IMR-90 (cell line): ENCODE measurements at regions not wholly inside any gene's neighbourhood (a gene's known extent, or its start where the extent isn't known, plus 50 kb on each side); places are given as distances from the start of the nearest gene placed in this dataset.

Experiments
- ATAC-seq: fragments of 200-7000 bp; cut with Tn5 transposase; 2 replicates; pipeline ENCODE4 v1.9.1; 2020; ENCODE audit warnings: low read depth, mild to moderate bottlenecking, moderate library complexity
- BruUV-seq: library from RNA; stranded (reverse); fragments of 400-500 nt; replicated peaks from 2 replicates; lab custom pipeline; 2021; lab: Mats Ljungman, UMichigan
- CTCF ChIA-PET: fragments of 300-600 bp; formaldehyde crosslinking; extraction: SDS; loops from one replicate; lab custom pipeline; 2021; ENCODE audit warnings: antibody characterized with exemption; lab: Yijun Ruan, JAX
- POLR2A ChIA-PET: fragments of 300-600 bp; sonication (Branson Sonifier 250); formaldehyde crosslinking; loops from one replicate; lab custom pipeline; 2022; ENCODE audit warnings: antibody characterized with exemption; ENCODE audit not compliant: unreplicated experiment; lab: Charles Lee
- DNase-seq: peaks from one replicate; pipeline ENCODE4 v3.0.0; 2013
- H2AFZ ChIP-seq: replicated peaks from 2 replicates; pipeline ENCODE3; 2013; ENCODE audit warnings: low read length, mild to moderate bottlenecking; ENCODE audit not compliant: poor library complexity
- H2AK5ac ChIP-seq: 2 replicates; pipeline ENCODE4 v1.6.1; 2013; ENCODE audit warnings: low read depth, low read length, inconsistent platforms
- H2AK9ac ChIP-seq: replicated peaks from 2 replicates; pipeline ENCODE3; 2013; ENCODE audit warnings: mild to moderate bottlenecking, low read depth, low read length, moderate library complexity; ENCODE audit not compliant: poor library complexity
- H2BK120ac ChIP-seq: 2 replicates; pipeline ENCODE4 v1.6.1; 2013; ENCODE audit warnings: low read depth, low read length, inconsistent platforms
- H2BK15ac ChIP-seq: 3 replicates; pipeline ENCODE4 v1.6.1; 2013; ENCODE audit warnings: low read depth, low read length, inconsistent platforms
- H2BK20ac ChIP-seq: 2 replicates; pipeline ENCODE4 v1.6.1; 2013; ENCODE audit warnings: low read depth, mild to moderate bottlenecking, inconsistent platforms, low read length, moderate library complexity
- H2BK5ac ChIP-seq: 2 replicates; pipeline ENCODE4 v1.6.1; 2013; ENCODE audit warnings: mild to moderate bottlenecking, low read depth, low read length, inconsistent platforms; ENCODE audit not compliant: poor library complexity, severe bottlenecking
- H3K14ac ChIP-seq: replicated peaks from 2 replicates; pipeline ENCODE4 v1.6.1; 2013; ENCODE audit warnings: low read depth, low read length, inconsistent platforms
- H3K18ac ChIP-seq: 2 replicates; pipeline ENCODE4 v1.6.1; 2013; ENCODE audit warnings: low read depth, low read length, control low read depth
- H3K23ac ChIP-seq: 2 replicates; pipeline ENCODE4 v1.6.1; 2013; ENCODE audit warnings: low read depth, low read length, inconsistent platforms
- H3K27ac ChIP-seq: 2 replicates; pipeline ENCODE4 v1.5.1; 2013; ENCODE audit warnings: mild to moderate bottlenecking, control low read depth, low read length; ENCODE audit not compliant: insufficient read depth
- H3K27me3 ChIP-seq: 2 replicates; pipeline ENCODE4 v1.6.1; 2013; ENCODE audit warnings: low read length; ENCODE audit not compliant: control insufficient read depth, insufficient read depth
- H3K36me3 ChIP-seq: 2 replicates; pipeline ENCODE4 v1.6.1; 2013; ENCODE audit warnings: low read length, mixed read lengths; ENCODE audit not compliant: control insufficient read depth, insufficient read depth
- H3K4ac ChIP-seq: 2 replicates; pipeline ENCODE4 v1.6.1; 2013; ENCODE audit warnings: low read depth, low read length, inconsistent platforms
- H3K4me1 ChIP-seq: 2 replicates; pipeline ENCODE4 v1.6.1; 2013; ENCODE audit warnings: low read length, mixed read lengths; ENCODE audit not compliant: control insufficient read depth, insufficient read depth
- H3K4me2 ChIP-seq: 2 replicates; pipeline ENCODE4 v1.6.1; 2013; ENCODE audit warnings: low read depth, mild to moderate bottlenecking, control low read depth, low read length, moderate library complexity
- H3K4me3 ChIP-seq: 2 replicates; pipeline ENCODE4 v1.5.1; 2013; ENCODE audit warnings: low read depth, mild to moderate bottlenecking, control low read depth, low read length, moderate library complexity; ENCODE audit not compliant: insufficient read depth
- H3K56ac ChIP-seq: 2 replicates; pipeline ENCODE4 v1.6.1; 2013; ENCODE audit warnings: low read length, inconsistent platforms; ENCODE audit not compliant: insufficient read depth; ENCODE audit errors: extremely low read depth
- H3K79me1 ChIP-seq, 2 experiments: 2 replicates each; pipeline ENCODE4 v1.6.1; 2013; ENCODE audit warnings: low read length in 2 of 2, inconsistent platforms in 1 of 2, low read depth in 1 of 2
- H3K9ac ChIP-seq: 2 replicates; pipeline ENCODE4 v1.6.1; 2013; ENCODE audit warnings: low read depth, low read length, control low read depth
- H3K9me1 ChIP-seq: 2 replicates; pipeline ENCODE4 v1.6.1; 2013; ENCODE audit warnings: low read length, inconsistent platforms; ENCODE audit not compliant: insufficient read depth
- H3K9me3 ChIP-seq: 2 replicates; pipeline ENCODE4 v1.6.1; 2013; ENCODE audit warnings: low read length; ENCODE audit not compliant: control insufficient read depth, insufficient read depth
- H4K20me1 ChIP-seq: 2 replicates; pipeline ENCODE4 v1.6.1; 2013; ENCODE audit warnings: low read length, inconsistent platforms; ENCODE audit not compliant: insufficient read depth
- H4K5ac ChIP-seq: 2 replicates; pipeline ENCODE4 v1.6.1; 2013; ENCODE audit warnings: mild to moderate bottlenecking, low read depth, low read length, control low read depth
- H4K8ac ChIP-seq, 2 experiments: 2 replicates each; pipeline ENCODE4 v1.6.1; 2013; ENCODE audit warnings: low read depth in 2 of 2, low read length in 2 of 2, control low read depth in 1 of 2, inconsistent platforms in 1 of 2
- H4K91ac ChIP-seq: 2 replicates; pipeline ENCODE4 v1.6.1; 2013; ENCODE audit warnings: low read depth, low read length, inconsistent platforms; ENCODE audit not compliant: insufficient read depth
- BHLHE40 ChIP-seq: fragments of 150-350 bp; IDR thresholded peaks from 2 replicates; pipeline ENCODE4 v1.6.1; 2016; ENCODE audit warnings: mild to moderate bottlenecking, low read depth, low read length
- CEBPB ChIP-seq: IDR thresholded peaks from 2 replicates; pipeline ENCODE4 v1.6.1; 2012; ENCODE audit warnings: low read depth, low read length, improper control_type of control experiment
- CHD1 ChIP-seq: IDR thresholded peaks from 2 replicates; pipeline ENCODE4 v1.6.1; 2012; ENCODE audit warnings: low read depth, low read length, improper control_type of control experiment
- ELK1 ChIP-seq: fragments of 150-350 bp; IDR thresholded peaks from 2 replicates; pipeline ENCODE4 v1.6.1; 2016; ENCODE audit warnings: low read depth, mild to moderate bottlenecking, low read length, moderate library complexity, borderline replicate concordance
- FOS ChIP-seq: fragments of 150-350 bp; IDR thresholded peaks from 2 replicates; pipeline ENCODE4 v1.6.1; 2016; ENCODE audit warnings: low read depth, low read length
- MAFK ChIP-seq: IDR thresholded peaks from 2 replicates; pipeline ENCODE4 v1.6.1; 2012; ENCODE audit warnings: low read depth, low read length, improper control_type of control experiment
- MAZ ChIP-seq: IDR thresholded peaks from 2 replicates; pipeline ENCODE4 v1.6.1; 2012; ENCODE audit warnings: low read depth, mild to moderate bottlenecking, low read length, improper control_type of control experiment, moderate library complexity, borderline replicate concordance
- MXI1 ChIP-seq: IDR thresholded peaks from 2 replicates; pipeline ENCODE4 v1.6.1; 2012; ENCODE audit warnings: low read depth, mild to moderate bottlenecking, low read length, moderate library complexity, borderline replicate concordance
- NFE2L2 ChIP-seq: fragments of 150-350 bp; IDR thresholded peaks from 2 replicates; pipeline ENCODE4 v1.6.1; 2016; ENCODE audit warnings: low read depth, mild to moderate bottlenecking, low read length
- POLR2A ChIP-seq: IDR thresholded peaks from 2 replicates; pipeline ENCODE4 v1.6.1; 2012; ENCODE audit warnings: mild to moderate bottlenecking, low read depth, low read length
- RAD21 ChIP-seq: IDR thresholded peaks from 2 replicates; pipeline ENCODE4 v1.6.1; 2012; ENCODE audit warnings: low read length, improper control_type of control experiment
- RCOR1 ChIP-seq: IDR thresholded peaks from 2 replicates; pipeline ENCODE4 v1.6.1; 2012; ENCODE audit warnings: mild to moderate bottlenecking, low read length, improper control_type of control experiment; ENCODE audit not compliant: insufficient replicate concordance
- RFX5 ChIP-seq: IDR thresholded peaks from 2 replicates; pipeline ENCODE4 v1.8.0; 2012; ENCODE audit warnings: low read depth, mild to moderate bottlenecking, low read length, moderate library complexity
- SMC3 ChIP-seq: fragments of 150-350 bp; IDR thresholded peaks from 2 replicates; pipeline ENCODE4 v1.6.1; 2016; ENCODE audit warnings: low read depth, mild to moderate bottlenecking, antibody characterized with exemption, low read length, moderate library complexity
- WGBS, 2 experiments: methylation state at CpG; one replicate each; pipeline versions ENCODE4 v1.1.5 to v1.1.7; 2013; ENCODE audit warnings: missing lambda C conversion rate in 2 of 2; ENCODE audit not compliant: insufficient read length in 1 of 2; ENCODE audit errors: extremely low coverage in 2 of 2; 5-methylcytosine and 5-hydroxymethylcytosine counted together
- dilution Hi-C: fragments of 300-500 bp; cut with HindIII; formaldehyde crosslinking; loops from one replicate; pipeline ENCODE4 v1.14.3; 2018; ENCODE audit warnings: low sequenced_read_pairs; ENCODE audit not compliant: unreplicated experiment
- in situ Hi-C: fragments of 300-500 bp; cut with MboI; formaldehyde crosslinking; loops from 3 replicates; pipeline ENCODE4 v1.14.3; 2019; ENCODE audit warnings: low sequenced_read_pairs, inconsistent platforms, mixed read lengths
- intact Hi-C: fragments of 100-400 bp; cut with micrococcal nuclease; formaldehyde crosslinking; loops from 2 replicates; pipeline ENCODE4 v1.10.0; 2022
- TF ChIP-seq, protein P1 (sequence below): conservative IDR thresholded peaks from 2 replicates; pipeline ENCODE4 v1.5.1; 2012; ENCODE audit warnings: mild to moderate bottlenecking, low read depth, low read length, improper control_type of control experiment
- TF ChIP-seq, protein P2 (sequence below): fragments of 150-350 bp; IDR thresholded peaks from 2 replicates; pipeline ENCODE4 v1.6.1; 2017; ENCODE audit warnings: mild to moderate bottlenecking, antibody characterized with exemption, low read length, low read depth

- dilution Hi-C loops, result no loop called here
- no peaks in the 10 kb centered on the region for H3K79me1 ChIP-seq
- WGBS, 2 experiments, result 29% methylated on average over 1 of the region's 10 CpGs; no CpG with 5 or more reads in 1 of the 2 experiments
- no peak overlapping the region for H4K5ac ChIP-seq
- H3K4me3 ChIP-seq, result no peak overlapping the region
- H3K9me3 ChIP-seq, result no peaks in the 10 kb centered on the region
- no peak overlapping the region for H3K4me2 ChIP-seq
- no peak overlapping the region for H3K56ac ChIP-seq
- no peak overlapping the region for H3K18ac ChIP-seq
- no peaks in the 10 kb centered on the region for H3K9me1 ChIP-seq
- no peak overlapping the region for H3K27ac ChIP-seq
- no peaks in the 10 kb centered on the region for H4K20me1 ChIP-seq
- H2BK15ac ChIP-seq, result no peak overlapping the region
- H3K4me1 ChIP-seq, result no peaks in the 10 kb centered on the region; the same call in 1 of the 2 replicates
- H2BK120ac ChIP-seq, result no peak overlapping the region
- POLR2A ChIA-PET, result no interaction called here
- H4K8ac ChIP-seq, result no peak overlapping the region
- intact Hi-C loops, result loop anchor here (5.0 kb wide), 1 partner anchor 319 kb away; no protein-coding TSS in a partner anchor
- no peak overlapping the region for H2AK5ac ChIP-seq
- no peak overlapping the region for H3K14ac ChIP-seq
- CTCF ChIA-PET, result interaction anchor here (1.6 to 2.2 kb wide), 2 partner anchors 13 to 319 kb away, joined by 4 to 7 read pairs; no protein-coding TSS in a partner anchor
- in situ Hi-C loops, result no loop called here
- ATAC-seq, result no peak
- no peak overlapping the region for H3K4ac ChIP-seq
- TF ChIP-seq MAZ (no peak), RCOR1 (no peak), CHD1 (no peak), POLR2A (no peak), RAD21 (no peak), BHLHE40 (no peak), ELK1 (no peak), MAFK (no peak), MXI1 (no peak), SMC3 (no peak), FOS (no peak), CEBPB (no peak), RFX5 (no peak), NFE2L2 (no peak)
- TF ChIP-seq, protein P1, sequence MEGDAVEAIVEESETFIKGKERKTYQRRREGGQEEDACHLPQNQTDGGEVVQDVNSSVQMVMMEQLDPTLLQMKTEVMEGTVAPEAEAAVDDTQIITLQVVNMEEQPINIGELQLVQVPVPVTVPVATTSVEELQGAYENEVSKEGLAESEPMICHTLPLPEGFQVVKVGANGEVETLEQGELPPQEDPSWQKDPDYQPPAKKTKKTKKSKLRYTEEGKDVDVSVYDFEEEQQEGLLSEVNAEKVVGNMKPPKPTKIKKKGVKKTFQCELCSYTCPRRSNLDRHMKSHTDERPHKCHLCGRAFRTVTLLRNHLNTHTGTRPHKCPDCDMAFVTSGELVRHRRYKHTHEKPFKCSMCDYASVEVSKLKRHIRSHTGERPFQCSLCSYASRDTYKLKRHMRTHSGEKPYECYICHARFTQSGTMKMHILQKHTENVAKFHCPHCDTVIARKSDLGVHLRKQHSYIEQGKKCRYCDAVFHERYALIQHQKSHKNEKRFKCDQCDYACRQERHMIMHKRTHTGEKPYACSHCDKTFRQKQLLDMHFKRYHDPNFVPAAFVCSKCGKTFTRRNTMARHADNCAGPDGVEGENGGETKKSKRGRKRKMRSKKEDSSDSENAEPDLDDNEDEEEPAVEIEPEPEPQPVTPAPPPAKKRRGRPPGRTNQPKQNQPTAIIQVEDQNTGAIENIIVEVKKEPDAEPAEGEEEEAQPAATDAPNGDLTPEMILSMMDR, result no peak
- TF ChIP-seq, protein P2, sequence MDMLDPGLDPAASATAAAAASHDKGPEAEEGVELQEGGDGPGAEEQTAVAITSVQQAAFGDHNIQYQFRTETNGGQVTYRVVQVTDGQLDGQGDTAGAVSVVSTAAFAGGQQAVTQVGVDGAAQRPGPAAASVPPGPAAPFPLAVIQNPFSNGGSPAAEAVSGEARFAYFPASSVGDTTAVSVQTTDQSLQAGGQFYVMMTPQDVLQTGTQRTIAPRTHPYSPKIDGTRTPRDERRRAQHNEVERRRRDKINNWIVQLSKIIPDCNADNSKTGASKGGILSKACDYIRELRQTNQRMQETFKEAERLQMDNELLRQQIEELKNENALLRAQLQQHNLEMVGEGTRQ, result no peak
- H3K36me3 ChIP-seq, result no peaks in the 10 kb centered on the region
- H2AK9ac ChIP-seq, result no peak overlapping the region
- H3K27me3 ChIP-seq, result peaks cover 25% of the 10 kb centered on the region
- no peak overlapping the region for H3K23ac ChIP-seq
- no TSS peak for BruUV-seq
- no peak overlapping the region for H2BK20ac ChIP-seq
- no peak overlapping the region for H4K91ac ChIP-seq
- no peak overlapping the region for H3K9ac ChIP-seq
- H2BK5ac ChIP-seq, result no peak overlapping the region
- no peak overlapping the region for H2AFZ ChIP-seq
- DNase-seq, result no peak
These were observed 56.4 kb upstream of the SEC11C start for GRCh38 chr18:59083136-59083818.
